AG09309 (cell line): ENCODE measurements at regions not wholly inside any gene's neighbourhood (a gene's known extent, or its start where the extent isn't known, plus 50 kb on each side); places are given as distances from the start of the nearest gene placed in this dataset.

Experiments
- DNase-seq: peaks from one replicate; pipeline ENCODE4 v3.0.0-alpha.2; 2010; ENCODE audit warnings: low read depth
- H3K4me3 ChIP-seq: 2 replicates; pipeline ENCODE4 v1.5.1; 2011; ENCODE audit warnings: mild to moderate bottlenecking, low read depth, low read length, moderate library complexity; ENCODE audit not compliant: control insufficient read depth
- CTCF ChIP-seq: IDR thresholded peaks from 2 replicates; pipeline ENCODE4 v1.5.1; 2011; ENCODE audit warnings: mild to moderate bottlenecking, low read depth, low read length, inconsistent platforms; ENCODE audit not compliant: insufficient read depth, control insufficient read depth; ENCODE audit errors: missing control alignments

- no peak overlapping the region for H3K4me3 ChIP-seq
- DNase-seq: no peak
- no peak for TF ChIP-seq CTCF
Measured at GRCh38 chr9:71179183-71179582, 57.8 kb upstream of the TRPM3 start.

GRCh38 chr9:71177901-71178300 is 56.5 kb upstream of the TRPM3 start:
- H3K4me3 ChIP-seq: no peak overlapping the region
- no peak for DNase-seq
- TF ChIP-seq CTCF: no peak

DNA sequence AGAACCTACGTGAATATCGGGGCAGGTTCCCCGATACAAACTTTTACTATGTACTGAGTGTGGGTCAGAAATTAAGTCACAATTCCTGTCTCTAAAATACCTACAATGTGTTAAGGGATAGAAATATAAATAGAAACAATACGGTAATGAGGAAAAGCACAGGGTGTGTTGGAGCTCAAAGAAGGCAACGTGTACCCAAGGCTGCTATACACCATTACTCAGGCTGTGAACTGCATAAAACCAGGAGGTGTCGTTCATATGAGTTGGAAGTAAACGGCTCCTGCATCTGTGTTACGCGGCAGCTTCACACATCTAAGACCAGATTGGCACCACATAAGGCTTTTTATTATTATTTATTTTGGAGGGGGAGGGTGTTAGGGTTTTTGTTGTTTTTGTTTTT is 50.1 kb upstream of the TRPM3 start:
- no peak for TF ChIP-seq CTCF
- no peak overlapping the region for H3K4me3 ChIP-seq
- no peak for DNase-seq
